Heart left ventricle (tissue), 16 donors: ENCODE measurements at regions not wholly inside any gene's neighbourhood (a gene's known extent, or its start where the extent isn't known, plus 50 kb on each side); places are given as distances from the start of the nearest gene placed in this dataset.

Experiments used
- ATAC-seq, 4 donors: fragments of 200-7000 bp; cut with Tn5 transposase; one replicate each; pipeline ENCODE4 v1.9.1; 2020 to 2022; ENCODE audit warnings: moderate library complexity in 4 of 4, mild to moderate bottlenecking in 3 of 4, moderate number of reproducible peaks in 1 of 4
- DNase-seq, 5 donors: peaks; one replicate each; pipeline ENCODE4 v3.0.0-alpha.2; 2020
- H3K27ac ChIP-seq, 12 donors: fragments of 200-600 bp; sonication (generic) in 4 of 12; one replicate each; pipeline versions ENCODE4 v1.5.0 to v1.8.0; 2016 to 2022; ENCODE audit warnings: mild to moderate bottlenecking in 2 of 12
- H3K27me3 ChIP-seq, 9 donors: fragments of 200-600 bp; sonication (generic) in 2 of 9; one replicate each; pipeline versions ENCODE4 v1.5.1 to v1.8.0; 2016 to 2022; ENCODE audit warnings: mild to moderate bottlenecking in 3 of 9
- H3K36me3 ChIP-seq, 9 donors: fragments of 200-600 bp; sonication (generic) in 2 of 9; one replicate each; pipeline versions ENCODE4 v1.5.0 to v1.8.0; 2018 to 2022; ENCODE audit warnings: mild to moderate bottlenecking in 2 of 9
- H3K4me1 ChIP-seq, 12 donors: fragments of 200-600 bp; sonication (generic) in 4 of 12; one replicate each; pipeline versions ENCODE4 v1.5.0 to v1.8.0; 2016 to 2022; ENCODE audit warnings: mild to moderate bottlenecking in 3 of 12
- H3K4me3 ChIP-seq, 12 donors: fragments of 200-600 bp; sonication (generic) in 4 of 12; one replicate each; pipeline versions ENCODE4 v1.5.0 to v1.8.0; 2017 to 2022; ENCODE audit warnings: mild to moderate bottlenecking in 9 of 12, moderate library complexity in 4 of 12
- H3K9me3 ChIP-seq, 12 donors: fragments of 200-600 bp; sonication (generic) in 4 of 12; one replicate each; pipeline versions ENCODE4 v1.5.0 to v1.8.0; 2016 to 2022; ENCODE audit warnings: mild to moderate bottlenecking in 1 of 12
- CTCF ChIP-seq, 12 donors: fragments of 200-600 bp; sonication (generic) in 4 of 12; IDR thresholded peaks; one replicate each; pipeline versions ENCODE4 v1.5.0 to v1.8.0; 2018 to 2022; ENCODE audit warnings: antibody characterized with exemption in 12 of 12, mild to moderate bottlenecking in 5 of 12
- POLR2A ChIP-seq, 2 donors: fragments of 450-650 bp; IDR thresholded peaks; one replicate each; pipeline ENCODE4 v1.6.1; 2017; ENCODE audit warnings: antibody characterized with exemption in 2 of 2, mild to moderate bottlenecking in 2 of 2, moderate library complexity in 2 of 2
- WGBS, 4 donors: extraction: QIAGEN DNeasy Blood & Tissue Kit in 2 of 4; methylation state at CpG; one replicate each; pipeline versions ENCODE4 v1.1.5 to v1.1.7; 2013 to 2018; 5-methylcytosine and 5-hydroxymethylcytosine counted together
- intact Hi-C, 10 donors: fragments of 100-400 bp; cut with DNase I; formaldehyde crosslinking; loops; one replicate each; pipeline versions ENCODE4 v1.11.1 to v1.14.2; 2022
- donor health status: ischemic (EF 13 %, LVEDD 7.1; RV severe dilation, severe dysfunction).
- donor health status: healthy with polysubstance abuse.
- donor health status: DM: no; HTN: yes; CAD: no.
- donor health status: DM: no; HTN: no; CAD: no.
- donor health status: ischemic (EF 25% LVEDD 6.9; RV normal size, moderate dysfunction).
- donor health status: ischemic (EF 25% LVEDD 5.7; RV mildly dilated, moderate dysfunction).
- donor health status: healthy.
- donor health status: DM: yes; HTN: yes; CAD: no.
- donor health status: ischemic (EF 35%, LVEDD 5.7; RV mildly dilated, moderate dysfunction).
- donor health status: nonischemic (EF 11% LVEDD 7.7; RV severe dilation, severe dysfunction).
- donor health status: DM: yes; HTN: yes; CAD: no.
- donor health status: PGD.
- donor health status: ischemic (EF 29% LVEDD 5.4; RV normal size, mild dysfunction).
- donor health status: nonischemic (EF 23%, LVEDD 6.1; RV moderate dilation, normal function).

DNA sequence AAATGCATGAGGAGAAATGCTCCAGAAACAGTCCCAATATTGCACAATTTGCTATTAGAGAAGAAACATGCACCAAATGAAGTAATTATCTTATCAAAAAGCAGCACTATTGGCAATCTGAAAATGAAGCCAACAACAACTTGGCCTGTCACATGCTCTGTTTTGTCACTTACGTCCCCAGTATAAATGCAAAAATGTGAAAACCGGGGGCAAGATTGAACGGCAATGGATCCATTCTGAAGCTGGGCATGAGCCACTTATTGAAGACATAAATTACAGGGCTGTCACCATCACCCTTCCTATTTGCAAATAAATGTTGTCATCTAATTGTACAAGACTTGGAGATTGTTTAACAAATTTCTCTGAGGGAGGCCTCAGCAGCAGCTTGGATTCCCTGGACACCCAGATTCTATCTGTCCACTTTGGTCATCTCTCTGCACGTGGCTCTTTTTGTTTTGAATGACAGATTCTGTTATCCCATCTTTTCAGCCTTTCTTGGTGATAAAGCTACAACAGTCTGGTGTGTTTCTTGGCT is 180.2 kb upstream of the CDH5 start:
- no peaks in the 10 kb centered on the region for H3K36me3 ChIP-seq
- no peak overlapping the region for H3K27ac ChIP-seq
- no peaks in the 10 kb centered on the region for H3K9me3 ChIP-seq
- H3K27me3 ChIP-seq: no peaks in the 10 kb centered on the region
- 69 to 79% (median 78%) methylated on average over 4 of the region's 4 CpGs for WGBS, 4 donors
- no peak for TF ChIP-seq POLR2A (IDR thresholded peaks at IDR 0.05)
- no peak for TF ChIP-seq CTCF (IDR thresholded peaks at IDR 0.05)
- ATAC-seq: no peak
- intact Hi-C loops: no loop called here
- peaks cover 0 to 15% (median 0%) of the 10 kb centered on the region in 12 donors for H3K4me1 ChIP-seq
- H3K4me3 ChIP-seq: no peak overlapping the region
- DNase-seq: no peak

DNA sequence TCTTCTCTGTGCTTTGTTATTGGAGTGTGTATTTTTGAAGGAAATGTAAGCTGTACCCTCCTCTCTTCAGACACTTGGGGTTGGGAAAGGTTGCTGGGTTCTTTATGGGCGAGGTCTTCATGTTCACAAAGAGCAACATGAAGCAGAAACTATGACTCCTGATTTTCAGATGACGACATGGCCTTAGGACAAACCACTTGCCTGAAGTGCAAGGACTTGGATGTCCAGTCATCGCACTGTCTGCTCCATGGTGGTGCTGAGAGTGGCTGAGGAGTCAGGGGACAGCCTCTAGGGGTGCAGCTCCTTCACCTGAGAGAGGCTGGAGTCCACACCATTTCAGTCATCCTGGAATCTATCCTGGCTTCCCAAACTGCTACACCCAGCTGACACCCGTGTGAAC is 183.9 kb upstream of the CDH5 start:
- Histone ChIP-seq H3K9me3 (peaks cover 0 to 12% (median 0%) of the 10 kb centered on the region in 12 donors), H3K36me3 (no peaks in the 10 kb centered on the region), H3K27me3 (no peaks in the 10 kb centered on the region), H3K4me3 (no peak overlapping the region), H3K4me1 (no peaks in the 10 kb centered on the region), H3K27ac (no peak overlapping the region)
- DNase-seq (no peak), ATAC-seq (no peak)
- TF ChIP-seq CTCF (IDR thresholded peaks at IDR 0.05) (no peak), POLR2A (IDR thresholded peaks at IDR 0.05) (no peak)
- intact Hi-C loops: no loop called here
- 89 to 91% (median 90%) methylated on average over 4 of the region's 4 CpGs for WGBS, 4 donors

DNA sequence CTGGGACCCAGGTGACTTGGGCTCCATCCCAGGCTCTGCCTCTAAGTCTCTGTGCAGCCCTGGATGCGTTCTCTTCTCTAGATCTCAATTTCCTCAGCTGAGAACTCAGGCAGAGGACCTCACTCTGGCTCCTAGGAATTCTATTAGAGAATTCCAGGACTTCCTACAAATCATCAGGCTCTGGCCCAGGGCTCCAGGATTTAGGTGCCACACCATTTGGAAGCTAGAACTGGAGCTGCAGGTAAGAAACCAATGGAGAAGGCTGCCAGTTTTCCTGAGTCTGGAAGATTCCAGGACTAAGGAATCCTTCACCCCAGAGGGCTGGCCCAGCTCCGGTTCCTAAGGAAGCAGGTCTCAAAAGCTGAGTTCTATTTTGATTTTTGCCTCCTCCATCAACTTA is 189.8 kb upstream of the CDH5 start:
- 89 to 97% (median 93%) methylated on average over 2 of the region's 2 CpGs for WGBS, 4 donors
- no peak for TF ChIP-seq POLR2A (IDR thresholded peaks at IDR 0.05)
- no peak for TF ChIP-seq CTCF (IDR thresholded peaks at IDR 0.05)
- ATAC-seq: no peak
- Histone ChIP-seq H3K9me3 (peaks cover 0 to 12% (median 0%) of the 10 kb centered on the region in 12 donors), H3K27me3 (no peaks in the 10 kb centered on the region), H3K4me1 (peaks cover 0 to 9% (median 0%) of the 10 kb centered on the region in 12 donors), H3K27ac (no peak overlapping the region), H3K4me3 (no peak overlapping the region), H3K36me3 (no peaks in the 10 kb centered on the region)
- intact Hi-C loops: no loop called here
- DNase-seq: no peak

DNA sequence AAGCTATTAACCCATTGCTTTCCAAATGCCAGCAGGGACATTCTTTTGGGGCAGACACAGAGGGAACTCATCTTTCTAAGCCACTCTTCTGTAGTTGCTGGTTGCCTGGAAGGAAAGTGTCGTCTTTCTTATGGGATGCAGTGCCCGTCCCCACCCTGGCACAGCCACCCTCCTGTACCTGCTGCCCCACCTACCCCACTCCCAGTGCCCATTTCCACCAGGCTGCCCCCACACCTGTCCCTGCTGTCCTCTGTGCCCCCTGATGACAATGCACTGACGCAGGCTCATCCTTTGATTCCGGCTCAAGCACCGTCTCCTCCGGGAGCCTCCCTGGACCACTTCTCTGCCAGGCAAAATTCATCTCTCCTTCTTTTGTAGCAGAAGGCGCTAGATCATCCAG is 190.4 kb upstream of the CDH5 start:
- no peak for TF ChIP-seq CTCF (IDR thresholded peaks at IDR 0.05)
- ATAC-seq (no peak), DNase-seq (no peak)
- no peaks in the 10 kb centered on the region for H3K36me3 ChIP-seq
- WGBS, 4 donors: 95 to 99% (median 96%) methylated on average over 7 of the region's 7 CpGs
- no peak overlapping the region for H3K27ac ChIP-seq
- H3K27me3 ChIP-seq: no peaks in the 10 kb centered on the region
- H3K9me3 ChIP-seq: peaks cover 0 to 12% (median 0%) of the 10 kb centered on the region in 12 donors
- no peak overlapping the region for H3K4me3 ChIP-seq
- intact Hi-C loops: no loop called here
- peaks cover 0 to 9% (median 0%) of the 10 kb centered on the region in 12 donors for H3K4me1 ChIP-seq
